H9 (cell line): ENCODE measurements at regions not wholly inside any gene's neighbourhood (a gene's known extent, or its start where the extent isn't known, plus 50 kb on each side); places are given as distances from the start of the nearest gene placed in this dataset.

ENCODE experiments used
- DNase-seq: peaks from one replicate; pipeline ENCODE4 v3.0.0-alpha.2; 2017
- H2AFZ ChIP-seq: one replicate; pipeline ENCODE4 v1.6.1; 2013; ENCODE audit warnings: mild to moderate bottlenecking, low read length, control low read depth, moderate library complexity
- H2AK5ac ChIP-seq: 2 replicates; pipeline ENCODE4 v1.6.1; 2013; ENCODE audit warnings: low read length, control low read depth, mixed read lengths; ENCODE audit not compliant: insufficient read length
- H2BK120ac ChIP-seq: one replicate; pipeline ENCODE4 v1.6.1; 2013; ENCODE audit warnings: low read depth, mild to moderate bottlenecking, low read length, control low read depth, inconsistent platforms; ENCODE audit not compliant: poor library complexity, severe bottlenecking
- H2BK12ac ChIP-seq: 2 replicates; pipeline ENCODE4 v1.6.1; 2013; ENCODE audit warnings: low read length, control low read depth, mixed read lengths, low read depth; ENCODE audit not compliant: insufficient read length
- H2BK15ac ChIP-seq: 2 replicates; pipeline ENCODE4 v1.6.1; 2013; ENCODE audit warnings: low read depth, low read length, control low read depth
- H2BK20ac ChIP-seq: one replicate; pipeline ENCODE4 v1.6.1; 2013; ENCODE audit warnings: low read depth, mild to moderate bottlenecking, low read length, control low read depth, inconsistent platforms; ENCODE audit not compliant: poor library complexity, severe bottlenecking
- H2BK5ac ChIP-seq: 2 replicates; pipeline ENCODE4 v1.6.1; 2013; ENCODE audit warnings: low read length, control low read depth, mixed read lengths; ENCODE audit not compliant: insufficient read length
- H3K14ac ChIP-seq: 2 replicates; pipeline ENCODE4 v1.6.1; 2013; ENCODE audit warnings: low read length, control low read depth; ENCODE audit not compliant: insufficient read depth
- H3K18ac ChIP-seq: 2 replicates; pipeline ENCODE4 v1.6.1; 2013; ENCODE audit warnings: low read depth, mild to moderate bottlenecking, mixed read lengths, low read length, control low read depth; ENCODE audit not compliant: insufficient read length
- H3K23ac ChIP-seq: 2 replicates; pipeline ENCODE4 v1.6.1; 2013; ENCODE audit warnings: low read length, control low read depth, mixed read lengths, low read depth; ENCODE audit not compliant: insufficient read length
- H3K23me2 ChIP-seq: 2 replicates; pipeline ENCODE4 v1.6.1; 2013; ENCODE audit warnings: low read depth, mild to moderate bottlenecking, mixed read lengths, low read length, control low read depth; ENCODE audit not compliant: insufficient read length, poor library complexity, severe bottlenecking
- H3K27ac ChIP-seq: 2 replicates; pipeline ENCODE4 v1.5.1; 2013; ENCODE audit warnings: low read length, control low read depth, mixed read lengths, low read depth; ENCODE audit not compliant: insufficient read length
- H3K27me3 ChIP-seq: 2 replicates; pipeline ENCODE4 v1.6.1; 2013; ENCODE audit warnings: low read length, control low read depth, inconsistent platforms; ENCODE audit not compliant: insufficient read depth
- H3K4ac ChIP-seq: 2 replicates; pipeline ENCODE4 v1.6.1; 2013; ENCODE audit warnings: low read depth, mild to moderate bottlenecking, control low read depth, inconsistent platforms, low read length, moderate library complexity
- H3K4me1 ChIP-seq: 2 replicates; pipeline ENCODE4 v1.6.1; 2013; ENCODE audit warnings: low read length, control low read depth, inconsistent platforms; ENCODE audit not compliant: insufficient read depth
- H3K4me2 ChIP-seq: 2 replicates; pipeline ENCODE4 v1.6.1; 2013; ENCODE audit warnings: low read length, control low read depth, mixed read lengths; ENCODE audit not compliant: insufficient read length, insufficient read depth
- H3K56ac ChIP-seq: 2 replicates; pipeline ENCODE4 v1.6.1; 2013; ENCODE audit warnings: low read depth, mild to moderate bottlenecking, mixed read lengths, low read length, control low read depth; ENCODE audit not compliant: insufficient read length
- H3K79me1 ChIP-seq: 2 replicates; pipeline ENCODE4 v1.6.1; 2013; ENCODE audit warnings: low read depth, mild to moderate bottlenecking, moderate library complexity, low read length, control low read depth, inconsistent platforms; ENCODE audit not compliant: insufficient read depth, poor library complexity, severe bottlenecking
- H3K79me2 ChIP-seq: 2 replicates; pipeline ENCODE4 v1.6.1; 2013; ENCODE audit warnings: low read length, control low read depth, inconsistent platforms; ENCODE audit not compliant: insufficient read depth
- H3K9ac ChIP-seq: 2 replicates; pipeline ENCODE4 v1.6.1; 2013; ENCODE audit warnings: low read length, control low read depth, mixed read lengths; ENCODE audit not compliant: insufficient read length; ENCODE audit errors: extremely low read depth
- H3K9me3 ChIP-seq: one replicate; pipeline ENCODE4 v1.6.1; 2013; ENCODE audit warnings: low read depth, low read length, inconsistent platforms; ENCODE audit not compliant: control insufficient read depth
- H3T11ph ChIP-seq: one replicate; pipeline ENCODE4 v1.6.1; 2013; ENCODE audit warnings: mild to moderate bottlenecking, low read length, control low read depth, inconsistent platforms
- H4K20me1 ChIP-seq: one replicate; pipeline ENCODE4 v1.6.1; 2013; ENCODE audit not compliant: control insufficient read depth, insufficient read length, insufficient read depth
- H4K5ac ChIP-seq: 2 replicates; pipeline ENCODE4 v1.6.1; 2013; ENCODE audit warnings: low read depth, mild to moderate bottlenecking, mixed read lengths, low read length, control low read depth; ENCODE audit not compliant: insufficient read length
- H4K8ac ChIP-seq: replicated peaks from 2 replicates; pipeline ENCODE4 v1.6.1; 2013; ENCODE audit warnings: low read length, control low read depth, mixed read lengths, low read depth; ENCODE audit not compliant: insufficient read length
- H4K91ac ChIP-seq: 2 replicates; pipeline ENCODE4 v1.6.1; 2013; ENCODE audit warnings: low read depth, mild to moderate bottlenecking, moderate library complexity, mixed read lengths, low read length, control low read depth; ENCODE audit not compliant: insufficient read length
- H3K27ac Mint-ChIP-seq, 3 experiments: 2 replicates in 2 of 3; 3 replicates in 1 of 3; pipeline ENCODE4 v1.8.0; 2020 to 2021; ENCODE audit warnings: mixed read lengths in 3 of 3, mild to moderate bottlenecking in 1 of 3, moderate library complexity in 1 of 3
- H3K27me3 Mint-ChIP-seq: 2 replicates; pipeline ENCODE4 v1.8.0; 2021; ENCODE audit warnings: low read depth, mild to moderate bottlenecking, moderate library complexity, mixed read lengths
- H3K36me3 Mint-ChIP-seq, 3 experiments: 2 replicates in 2 of 3; 3 replicates in 1 of 3; pipeline ENCODE4 v1.8.0; 2020 to 2021; ENCODE audit warnings: low read depth in 3 of 3, mixed read lengths in 3 of 3; ENCODE audit not compliant: insufficient read depth in 1 of 3
- H3K4me1 Mint-ChIP-seq, 2 experiments: 2 replicates each; pipeline ENCODE4 v1.8.0; 2020; ENCODE audit warnings: mixed read lengths in 2 of 2
- H3K4me3 Mint-ChIP-seq, 2 experiments: 2 replicates in 1 of 2; 3 replicates in 1 of 2; pipeline ENCODE4 v1.8.0; 2020 to 2021; ENCODE audit warnings: mild to moderate bottlenecking in 2 of 2, mixed read lengths in 2 of 2, moderate library complexity in 1 of 2
- H3K9me3 Mint-ChIP-seq, 2 experiments: 2 replicates in 1 of 2; 3 replicates in 1 of 2; pipeline ENCODE4 v1.8.0; 2020; ENCODE audit warnings: mild to moderate bottlenecking in 2 of 2, mixed read lengths in 2 of 2, moderate library complexity in 1 of 2
- CTCF ChIP-seq: fragments of 200-600 bp; sonication (generic); conservative IDR thresholded peaks from 3 replicates; pipeline ENCODE4 v1.8.0; 2021; ENCODE audit warnings: antibody characterized with exemption, mild to moderate bottlenecking
- WGBS: extraction: QIAGEN DNeasy Blood & Tissue Kit; methylation state at CpG from one replicate; pipeline ENCODE4 v1.1.7; 2013; ENCODE audit warnings: missing lambda C conversion rate, low lambda C conversion rate, mixed read lengths; ENCODE audit not compliant: insufficient read length; ENCODE audit errors: extremely low coverage; 5-methylcytosine and 5-hydroxymethylcytosine counted together

DNA sequence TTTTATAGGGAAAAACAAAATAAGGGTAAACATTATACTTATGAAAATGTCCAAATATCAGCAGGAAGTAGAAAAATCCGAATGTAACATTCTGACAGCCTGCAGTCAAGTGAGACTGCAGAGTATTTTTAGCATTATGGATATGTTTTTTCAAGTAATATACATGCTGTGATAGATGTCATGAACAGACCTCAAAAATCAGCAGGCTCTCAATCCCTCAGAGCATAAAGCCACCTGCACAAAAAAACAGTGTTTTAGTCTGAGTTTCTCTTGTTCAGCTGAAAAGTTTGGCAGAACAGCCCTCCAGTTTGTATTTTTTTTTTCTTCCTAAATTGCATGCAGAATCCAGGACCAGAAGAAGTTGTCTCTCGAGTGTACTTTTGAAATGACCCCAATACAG, 219.1 kb upstream of the FMN2 start:
- Histone ChIP-seq H3K79me2 (no peaks in the 10 kb centered on the region), H4K91ac (no peak overlapping the region), H3K79me1 (no peaks in the 10 kb centered on the region), H3K23ac (no peak overlapping the region), H3K23me2 (no peaks in the 10 kb centered on the region), H4K5ac (no peak overlapping the region), H3K14ac (no peak overlapping the region), H2AK5ac (no peak overlapping the region), H2BK5ac (no peak overlapping the region), H3K4me1 (no peaks in the 10 kb centered on the region), H3K4ac (no peak overlapping the region), H2BK20ac (no peak overlapping the region), H3K9ac (no peak overlapping the region), H4K20me1 (no peaks in the 10 kb centered on the region), H3T11ph (no peak overlapping the region), H3K27me3 (no peaks in the 10 kb centered on the region), H2BK120ac (no peak overlapping the region), H3K56ac (no peak overlapping the region), H2BK12ac (no peak overlapping the region), H2AFZ (no peak overlapping the region), H4K8ac (no peak overlapping the region), H3K18ac (no peak overlapping the region), H3K4me2 (no peak overlapping the region), H2BK15ac (no peak overlapping the region), H3K27ac (no peak overlapping the region), H3K9me3 (no peaks in the 10 kb centered on the region)
- no peak for TF ChIP-seq CTCF
- Mint-ChIP-seq H3K36me3 (no peaks in the 10 kb centered on the region), H3K4me1 (no peaks in the 10 kb centered on the region), H3K9me3 (no peaks in the 10 kb centered on the region), H3K4me3 (no peak overlapping the region), H3K27ac (no peak overlapping the region), H3K27me3 (no peaks in the 10 kb centered on the region)
- DNase-seq, result no peak
- WGBS, result no CpG with 5 or more reads among the region's 2 CpGs
